HG03095 (cell line): ENCODE measurements at regions not wholly inside any gene's neighbourhood (a gene's known extent, or its start where the extent isn't known, plus 50 kb on each side); places are given as distances from the start of the nearest gene placed in this dataset.
"Not testable (repeated sequence)": the region's sequence is repeated elsewhere in the genome, so short reads cannot be mapped to it uniquely, and the experiment has no call there.

Experiments
- ATAC-seq: cut with Tn5 transposase; IDR thresholded peaks from one replicate; pipeline ENCODE4 v1.9.1; 2021; ENCODE audit warnings: moderate library complexity; ENCODE audit not compliant: unreplicated experiment

GRCh38 chr2:9707611-9708160, 76.9 kb upstream of the YWHAQ start:
- ATAC-seq, result no peak

- ATAC-seq, result no peak
These were observed 78.1 kb upstream of the YWHAQ start for GRCh38 chr2:9708683-9709538.

- no peak for ATAC-seq
These were observed 78.9 kb upstream of the YWHAQ start for GRCh38 chr2:9709539-9710285.

- no peak for ATAC-seq
These were observed 79.5 kb upstream of the YWHAQ start for GRCh38 chr2:9710311-9710710.

GRCh38 chr2:9712263-9712662, 81.5 kb upstream of the YWHAQ start:
- peak; percentile 49 for ATAC-seq

GRCh38 chr2:9714630-9715214, 83.9 kb upstream of the YWHAQ start:
- ATAC-seq, result no peak

GRCh38 chr2:9715238-9715637, 84.4 kb upstream of the YWHAQ start:
- ATAC-seq, result no peak

GRCh38 chr2:9717886-9718451, 87.2 kb upstream of the YWHAQ start:
- no peak for ATAC-seq

- no peak for ATAC-seq
These were observed 89.7 kb upstream of the YWHAQ start for GRCh38 chr2:9720352-9721093.

- ATAC-seq, result no peak
These were observed 90.5 kb upstream of the YWHAQ start for GRCh38 chr2:9721344-9721743.

GRCh38 chr2:9722451-9722850, 91.7 kb upstream of the YWHAQ start:
- ATAC-seq, result no peak

- ATAC-seq, result no peak
These were observed 93.8 kb upstream of the YWHAQ start for GRCh38 chr2:9724565-9724964.

- ATAC-seq, result no peak
These were observed 94.3 kb upstream of the YWHAQ start for GRCh38 chr2:9725106-9725505.

- ATAC-seq, result not testable (repeated sequence)
These were observed 95.2 kb upstream of the YWHAQ start for GRCh38 chr2:9726016-9726415.

GRCh38 chr2:9730523-9730922, 99.7 kb upstream of the YWHAQ start:
- ATAC-seq, result not testable (repeated sequence)

- ATAC-seq, result no peak
These were observed 102.0 kb upstream of the YWHAQ start for GRCh38 chr2:9732824-9733223.

- no peak for ATAC-seq
These were observed 103.5 kb upstream of the YWHAQ start for GRCh38 chr2:9734308-9734707.

GRCh38 chr2:9735335-9735734, 104.5 kb upstream of the YWHAQ start:
- ATAC-seq, result no peak

- no peak for ATAC-seq
These were observed 105.2 kb upstream of the YWHAQ start for GRCh38 chr2:9736021-9736420.

GRCh38 chr2:9737053-9737875, 106.0 kb upstream of the TAF1B start:
- ATAC-seq, result no peak
